ENCODE measurements at regions not wholly inside any gene's neighbourhood (a gene's known extent, or its start where the extent isn't known, plus 50 kb on each side); places are given as distances from the start of the nearest gene placed in this dataset.

DNA sequence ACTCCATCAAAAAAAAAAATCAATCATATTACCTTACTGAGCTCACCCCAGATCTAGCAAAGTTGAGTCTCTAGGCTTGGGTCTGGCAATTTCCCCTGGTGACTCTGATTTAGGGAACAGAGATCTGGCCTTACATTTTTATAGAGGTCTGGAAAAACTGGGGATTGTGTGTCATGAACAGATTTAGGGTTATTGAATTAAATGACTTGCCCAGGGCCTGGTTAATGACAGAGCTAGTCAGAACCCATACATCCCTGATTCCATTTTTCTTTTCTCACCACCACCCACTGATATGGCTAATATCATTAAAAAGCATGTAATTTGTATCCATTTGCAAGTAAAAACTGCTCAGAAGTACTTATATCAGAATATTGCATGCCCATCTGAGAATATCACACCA, 163.4 kb upstream of the OGFRL1 start:
- Histone ChIP-seq H3K27ac (no peak overlapping the region), H3K36me3 (no peaks in the 10 kb centered on the region), H3K4me3 (no peak overlapping the region), H3K27me3 (replicated peaks in 1 of 7) (no peaks in the 10 kb centered on the region), H3K4me1 (no peaks in the 10 kb centered on the region), H3K9me3 (peaks cover 0 to 29% (median 9%) of the 10 kb centered on the region in 8 donors)
- intact Hi-C loops (cut with DNase I; ENCODE audit: low total_unique reads), result no loop called here
- TF ChIP-seq POLR2AphosphoS5 (IDR thresholded peaks at IDR 0.05), result no peak
- DNase-seq, result no peak

DNA sequence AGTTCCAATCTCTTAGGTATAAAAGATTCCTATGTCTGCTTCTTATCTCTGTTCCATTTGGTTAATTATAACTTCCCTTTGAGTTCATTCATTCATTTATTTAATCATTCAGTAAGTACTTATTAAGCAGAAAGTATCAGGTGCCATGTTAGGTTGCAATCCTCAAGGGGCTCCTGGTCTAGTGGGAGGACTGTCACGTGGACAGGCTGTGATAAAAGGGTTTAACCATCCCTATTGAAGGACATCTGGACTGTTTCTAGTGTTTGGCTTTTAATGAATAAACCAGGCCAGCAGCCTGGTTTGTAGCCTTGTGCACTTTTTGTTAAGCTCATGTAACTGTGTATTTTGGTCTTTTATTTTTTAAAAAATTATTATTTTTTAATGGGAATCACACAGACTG, 162.1 kb upstream of the OGFRL1 start:
- TF ChIP-seq, protein P1, sequence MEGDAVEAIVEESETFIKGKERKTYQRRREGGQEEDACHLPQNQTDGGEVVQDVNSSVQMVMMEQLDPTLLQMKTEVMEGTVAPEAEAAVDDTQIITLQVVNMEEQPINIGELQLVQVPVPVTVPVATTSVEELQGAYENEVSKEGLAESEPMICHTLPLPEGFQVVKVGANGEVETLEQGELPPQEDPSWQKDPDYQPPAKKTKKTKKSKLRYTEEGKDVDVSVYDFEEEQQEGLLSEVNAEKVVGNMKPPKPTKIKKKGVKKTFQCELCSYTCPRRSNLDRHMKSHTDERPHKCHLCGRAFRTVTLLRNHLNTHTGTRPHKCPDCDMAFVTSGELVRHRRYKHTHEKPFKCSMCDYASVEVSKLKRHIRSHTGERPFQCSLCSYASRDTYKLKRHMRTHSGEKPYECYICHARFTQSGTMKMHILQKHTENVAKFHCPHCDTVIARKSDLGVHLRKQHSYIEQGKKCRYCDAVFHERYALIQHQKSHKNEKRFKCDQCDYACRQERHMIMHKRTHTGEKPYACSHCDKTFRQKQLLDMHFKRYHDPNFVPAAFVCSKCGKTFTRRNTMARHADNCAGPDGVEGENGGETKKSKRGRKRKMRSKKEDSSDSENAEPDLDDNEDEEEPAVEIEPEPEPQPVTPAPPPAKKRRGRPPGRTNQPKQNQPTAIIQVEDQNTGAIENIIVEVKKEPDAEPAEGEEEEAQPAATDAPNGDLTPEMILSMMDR (IDR thresholded peaks at IDR 0.05 in 8 of 11, conservative IDR thresholded peaks at IDR 0.05 in 3 of 11), result no peak
- no peak for TF ChIP-seq POLR2AphosphoS5 (IDR thresholded peaks at IDR 0.05)
- no peak for TF ChIP-seq POLR2A (IDR thresholded peaks at IDR 0.05)
- intact Hi-C loops (cut with DNase I; ENCODE audit: low total_unique reads), result no loop called here
- Histone ChIP-seq H3K27me3 (replicated peaks in 1 of 7) (no peaks in the 10 kb centered on the region), H3K4me1 (no peaks in the 10 kb centered on the region), H3K9me3 (peaks cover 0 to 16% (median 1%) of the 10 kb centered on the region in 8 donors), H3K36me3 (no peaks in the 10 kb centered on the region), H3K27ac (no peak overlapping the region), H3K4me3 (no peak overlapping the region)
- WGBS, 5 donors, result 40 to 58% (median 51%) methylated on average over 1 of the region's 1 CpG
- no peak for DNase-seq

DNA sequence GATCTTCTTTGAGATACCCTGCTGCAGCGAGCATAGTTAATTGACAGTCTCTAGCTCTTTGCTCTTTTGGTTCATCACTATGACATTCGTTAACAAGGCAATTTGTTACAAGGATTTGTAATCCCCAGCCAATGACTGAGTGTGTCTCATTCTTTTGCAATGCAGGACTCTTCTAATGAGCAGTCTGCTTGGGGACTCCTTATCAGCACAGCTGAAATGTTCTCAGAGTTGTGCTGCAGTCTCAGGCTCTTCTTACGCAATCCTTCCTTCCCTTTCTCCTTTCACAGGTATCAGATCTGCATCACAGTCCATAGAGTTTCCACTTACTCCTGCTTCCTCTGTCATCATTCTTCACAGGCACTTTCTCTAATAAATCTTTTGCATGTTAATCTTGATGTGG, 161.2 kb upstream of the OGFRL1 start:
- intact Hi-C loops (cut with DNase I; ENCODE audit: low total_unique reads), result no loop called here
- no peak overlapping the region for H3K4me3 ChIP-seq
- WGBS, 5 donors, result 81 to 94% (median 88%) methylated on average over 3 of the region's 3 CpGs
- no peak for DNase-seq
- H3K27ac ChIP-seq, result no peak overlapping the region
- peaks cover 0 to 12% (median 1%) of the 10 kb centered on the region in 8 donors for H3K9me3 ChIP-seq
- no peaks in the 10 kb centered on the region for H3K4me1 ChIP-seq
- no peaks in the 10 kb centered on the region for H3K27me3 ChIP-seq (replicated peaks in 1 of 7)
- TF ChIP-seq POLR2AphosphoS5 (IDR thresholded peaks at IDR 0.05) (no peak), POLR2A (IDR thresholded peaks at IDR 0.05) (no peak)
- TF ChIP-seq, protein P1 (IDR thresholded peaks at IDR 0.05 in 8 of 11, conservative IDR thresholded peaks at IDR 0.05 in 3 of 11), result no peak
- no peaks in the 10 kb centered on the region for H3K36me3 ChIP-seq

DNA sequence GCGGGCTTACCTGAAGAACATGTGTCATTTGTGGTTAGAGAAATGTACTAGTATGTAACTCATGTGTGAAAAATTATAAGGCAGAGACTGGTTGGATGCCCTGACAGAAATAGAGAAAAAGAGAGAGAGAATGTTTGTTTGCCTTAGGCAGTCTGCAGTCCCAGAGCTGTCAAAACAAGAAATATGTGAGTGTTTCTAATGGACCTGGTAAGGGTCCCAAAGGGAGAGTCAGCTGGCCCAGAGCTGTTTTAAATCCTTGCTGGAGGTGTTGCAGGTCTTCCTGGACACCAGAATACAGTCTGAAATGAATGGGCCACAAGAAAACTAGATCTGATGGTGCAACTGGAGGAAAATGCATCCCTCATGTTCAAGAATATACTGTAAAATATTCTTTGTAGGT, 158.3 kb upstream of the OGFRL1 start:
- H3K9me3 ChIP-seq, result peaks cover 0 to 6% (median 0%) of the 10 kb centered on the region in 8 donors
- H3K4me3 ChIP-seq, result no peak overlapping the region
- no peak overlapping the region for H3K27ac ChIP-seq
- H3K27me3 ChIP-seq (replicated peaks in 1 of 7), result peaks cover 0 to 6% (median 0%) of the 10 kb centered on the region in 7 donors
- intact Hi-C loops (cut with DNase I; ENCODE audit: low total_unique reads), result no loop called here
- H3K36me3 ChIP-seq, result no peaks in the 10 kb centered on the region
- no peaks in the 10 kb centered on the region for H3K4me1 ChIP-seq
- DNase-seq, result no peak
- no peak for TF ChIP-seq POLR2A (IDR thresholded peaks at IDR 0.05)
- TF ChIP-seq, protein P1 (IDR thresholded peaks at IDR 0.05 in 8 of 11, conservative IDR thresholded peaks at IDR 0.05 in 3 of 11), result no peak
- WGBS, 5 donors, result 90 to 98% (median 95%) methylated on average over 1 of the region's 1 CpG
